GM12878 (cell line): ENCODE measurements at regions not wholly inside any gene's neighbourhood (a gene's known extent, or its start where the extent isn't known, plus 50 kb on each side); places are given as distances from the start of the nearest gene placed in this dataset.

Source experiments
- BCL11A ChIP-seq: IDR thresholded peaks from 2 replicates; pipeline ENCODE4 v1.6.1; 2011; ENCODE audit warnings: low read depth, low read length
- CTCF ChIP-seq, 3 experiments: IDR thresholded peaks in 2 of 3; conservative IDR thresholded peaks in 1 of 3; 2 replicates each; pipeline ENCODE4 v1.5.1; 2011; ENCODE audit warnings: low read depth in 3 of 3, low read length in 3 of 3, mild to moderate bottlenecking in 3 of 3, control low read depth in 2 of 3, moderate library complexity in 2 of 3, inconsistent platforms in 1 of 3, mixed read lengths in 1 of 3; ENCODE audit not compliant: control insufficient read depth in 2 of 3, insufficient read depth in 1 of 3; ENCODE audit errors: extremely low read depth in 1 of 3
- EP300 ChIP-seq, 2 experiments: fragments of 150-350 bp in 1 of 2; IDR thresholded peaks; 2 replicates each; pipeline ENCODE4 v1.6.1; 2011 to 2012; ENCODE audit warnings: low read depth in 2 of 2, low read length in 2 of 2, borderline replicate concordance in 1 of 2, improper control_type of control experiment in 1 of 2, inconsistent platforms in 1 of 2; ENCODE audit not compliant: control insufficient read depth in 1 of 2
- ESRRA ChIP-seq: IDR thresholded peaks from 2 replicates; pipeline ENCODE4 v1.6.1; 2012; ENCODE audit warnings: mild to moderate bottlenecking, low read length, improper control_type of control experiment
- EZH2 ChIP-seq: IDR thresholded peaks from 2 replicates; pipeline ENCODE4 v1.6.1; 2012; ENCODE audit warnings: low read depth, mild to moderate bottlenecking, control low read depth, inconsistent platforms, low read length, borderline replicate concordance; ENCODE audit not compliant: control insufficient read depth
- KDM1A ChIP-seq: fragments of 200-600 bp; sonication (generic); IDR thresholded peaks from 2 replicates; pipeline ENCODE4 v1.6.1; 2016; ENCODE audit warnings: borderline replicate concordance
- NFIC ChIP-seq: IDR thresholded peaks from 2 replicates; pipeline ENCODE4 v1.6.1; 2012; ENCODE audit warnings: low read depth, mild to moderate bottlenecking, inconsistent platforms, low read length, moderate library complexity
- NR2C2 ChIP-seq: IDR thresholded peaks from 2 replicates; pipeline ENCODE4 v1.6.1; 2011; ENCODE audit warnings: borderline replicate concordance, low read depth; ENCODE audit not compliant: control insufficient read depth, insufficient read length
- POLR2A ChIP-seq: IDR thresholded peaks from 2 replicates; pipeline ENCODE4 v1.6.1; 2011; ENCODE audit warnings: low read depth, mild to moderate bottlenecking, low read length
- REST ChIP-seq: IDR thresholded peaks from 2 replicates; pipeline ENCODE4 v1.6.1; 2012; ENCODE audit warnings: mild to moderate bottlenecking, low read depth, low read length
- SREBF2 ChIP-seq: IDR thresholded peaks from 2 replicates; pipeline ENCODE4 v1.6.1; 2012; ENCODE audit warnings: mild to moderate bottlenecking, low read length
- TARDBP ChIP-seq: IDR thresholded peaks from 2 replicates; pipeline ENCODE4 v1.6.1; 2016; ENCODE audit warnings: borderline replicate concordance
- USF1 ChIP-seq: IDR thresholded peaks from 2 replicates; pipeline ENCODE4 v1.6.1; 2011; ENCODE audit warnings: borderline replicate concordance, low read depth, mild to moderate bottlenecking, moderate library complexity, mixed read lengths, low read length; ENCODE audit not compliant: insufficient read depth; ENCODE audit errors: extremely low read length
- ZZZ3 ChIP-seq: IDR thresholded peaks from 2 replicates; pipeline ENCODE4 v1.6.1; 2011; ENCODE audit warnings: low read depth; ENCODE audit not compliant: control insufficient read depth, insufficient read length

- TF ChIP-seq CTCF (IDR thresholded peaks at IDR 0.05 in 2 of 3, conservative IDR thresholded peaks at IDR 0.05 in 1 of 3; ENCODE audit: control insufficient read depth in 2 of 3, extremely low read depth in 1 of 3, insufficient read depth in 1 of 3, low read depth in 3 of 3, low read length in 3 of 3) (no peak), TARDBP (no peak), NFIC (no peak), NR2C2 (no peak), EP300 (IDR thresholded peaks at IDR 0.05; ENCODE audit: borderline replicate concordance in 1 of 2, control insufficient read depth in 1 of 2, low read depth in 2 of 2, low read length in 2 of 2) (no peak), EZH2 (no peak), USF1 (no peak), SREBF2 (no peak), ESRRA (no peak), POLR2A (no peak), ZZZ3 (no peak), KDM1A (no peak), BCL11A (no peak), REST (no peak)
Measured at GRCh38 chr6:54706391-54706790, 140.2 kb upstream of the FAM83B start.
